CD14-positive monocyte (primary cell): ENCODE measurements at regions not wholly inside any gene's neighbourhood (a gene's known extent, or its start where the extent isn't known, plus 50 kb on each side); places are given as distances from the start of the nearest gene placed in this dataset.
"Not testable (repeated sequence)": the region's sequence is repeated elsewhere in the genome, so short reads cannot be mapped to it uniquely, and the experiment has no call there.

Source experiments
- DNase-seq, 3 donors: peaks; one replicate each; pipeline ENCODE4 v3.0.0-alpha.2; 2011 to 2022
- H2AFZ ChIP-seq: 2 replicates; pipeline ENCODE4 v1.6.0; 2012; ENCODE audit warnings: mild to moderate bottlenecking, low read depth, low read length, inconsistent platforms; ENCODE audit not compliant: insufficient read depth, poor library complexity, severe bottlenecking
- H3K27ac ChIP-seq, 2 donors: 1 replicate in 1 of 2; 2 replicates in 1 of 2; pipeline ENCODE4 v1.5.1; 2012 to 2013; ENCODE audit warnings: low read length in 2 of 2, control low read depth in 1 of 2, inconsistent platforms in 1 of 2, low read depth in 1 of 2, mild to moderate bottlenecking in 1 of 2
- H3K27me3 ChIP-seq, 2 donors: one replicate each; pipeline versions ENCODE4 v1.6.0 to v1.6.1; 2011 to 2013; ENCODE audit warnings: low read length in 2 of 2; ENCODE audit not compliant: control insufficient read depth in 2 of 2, insufficient read depth in 2 of 2
- H3K36me3 ChIP-seq, 2 donors: replicated peaks in 1 of 2; 1 replicate in 1 of 2; 2 replicates in 1 of 2; pipeline versions ENCODE4 v1.5.1 to v1.6.1; 2012 to 2013; ENCODE audit warnings: low read length in 2 of 2, control low read depth in 1 of 2, inconsistent platforms in 1 of 2, mild to moderate bottlenecking in 1 of 2; ENCODE audit not compliant: insufficient read depth in 2 of 2, control insufficient read depth in 1 of 2
- H3K4me1 ChIP-seq, 2 donors: 1 replicate in 1 of 2; 2 replicates in 1 of 2; pipeline versions ENCODE4 v1.5.1 to v1.6.1; 2012 to 2013; ENCODE audit warnings: low read length in 2 of 2, control low read depth in 1 of 2, inconsistent platforms in 1 of 2, mild to moderate bottlenecking in 1 of 2, moderate library complexity in 1 of 2; ENCODE audit not compliant: insufficient read depth in 2 of 2, control insufficient read depth in 1 of 2
- H3K4me2 ChIP-seq: replicated peaks from 2 replicates; pipeline ENCODE3; 2012; ENCODE audit warnings: low read length, moderate library complexity, mild to moderate bottlenecking; ENCODE audit not compliant: poor library complexity, severe bottlenecking; ENCODE audit errors: extremely low read depth
- H3K4me3 ChIP-seq, 3 experiments: fragments of 200-600 bp in 1 of 3; sonication (generic) in 1 of 3; replicated peaks in 1 of 3; 1 replicate in 2 of 3; 2 replicates in 1 of 3; pipeline ENCODE4 v1.5.1; 2011 to 2013; ENCODE audit warnings: low read length in 3 of 3, mild to moderate bottlenecking in 3 of 3, control low read depth in 2 of 3, low read depth in 2 of 3, inconsistent platforms in 1 of 3, moderate library complexity in 1 of 3
- H3K79me2 ChIP-seq: 2 replicates; pipeline ENCODE4 v1.6.0; 2012; ENCODE audit warnings: mild to moderate bottlenecking, control low read depth, inconsistent platforms, low read length, moderate library complexity; ENCODE audit not compliant: insufficient read depth
- H3K9ac ChIP-seq: 2 replicates; pipeline ENCODE4 v1.6.0; 2017; ENCODE audit warnings: low read length, mild to moderate bottlenecking; ENCODE audit not compliant: insufficient read depth, poor library complexity, severe bottlenecking
- H3K9me3 ChIP-seq, 2 donors: replicated peaks in 1 of 2; 1 replicate in 1 of 2; 2 replicates in 1 of 2; pipeline versions ENCODE4 v1.5.1 to v1.6.1; 2012 to 2013; ENCODE audit warnings: low read length in 2 of 2, control low read depth in 1 of 2; ENCODE audit not compliant: control insufficient read depth in 1 of 2, insufficient read depth in 1 of 2
- H4K20me1 ChIP-seq: 2 replicates; pipeline ENCODE4 v1.6.0; 2012; ENCODE audit warnings: mild to moderate bottlenecking, low read length, control low read depth, moderate library complexity; ENCODE audit not compliant: insufficient read depth
- H3K27ac Mint-ChIP-seq, 7 donors: one replicate each; pipeline ENCODE4 v1.8.0; 2020; ENCODE audit warnings: mild to moderate bottlenecking in 7 of 7, mixed read lengths in 7 of 7, moderate library complexity in 6 of 7, inconsistent platforms in 2 of 7
- H3K27me3 Mint-ChIP-seq, 3 donors: one replicate each; pipeline ENCODE4 v1.8.0; 2021 to 2022; ENCODE audit warnings: low read depth in 3 of 3, mild to moderate bottlenecking in 3 of 3, mixed read lengths in 3 of 3, moderate library complexity in 3 of 3, inconsistent platforms in 1 of 3
- H3K36me3 Mint-ChIP-seq, 2 donors: one replicate each; pipeline ENCODE4 v1.8.0; 2020; ENCODE audit warnings: mixed read lengths in 2 of 2, inconsistent platforms in 1 of 2, mild to moderate bottlenecking in 1 of 2
- H3K4me1 Mint-ChIP-seq: one replicate; pipeline ENCODE4 v1.8.0; 2020; ENCODE audit warnings: mild to moderate bottlenecking, mixed read lengths
- H3K4me3 Mint-ChIP-seq, 2 donors: one replicate each; pipeline ENCODE4 v1.8.0; 2020; ENCODE audit warnings: mild to moderate bottlenecking in 2 of 2, mixed read lengths in 2 of 2, moderate library complexity in 1 of 2
- H3K9me3 Mint-ChIP-seq, 7 donors: one replicate each; pipeline ENCODE4 v1.8.0; 2020 to 2022; ENCODE audit warnings: mixed read lengths in 7 of 7, mild to moderate bottlenecking in 6 of 7, moderate library complexity in 6 of 7, inconsistent platforms in 2 of 7
- WGBS: methylation state at CpG from one replicate; pipeline ENCODE4 v1.1.5; 2013; ENCODE audit warnings: missing lambda C conversion rate; ENCODE audit not compliant: insufficient coverage; 5-methylcytosine and 5-hydroxymethylcytosine counted together
- intact Hi-C, 2 donors: fragments of 100-400 bp; cut with micrococcal nuclease; formaldehyde crosslinking; loops; one replicate each; pipeline versions ENCODE4 v1.15.0 to v1.15.1; 2023
- TF ChIP-seq, protein P1 (sequence below): fragments of 200-600 bp; IDR thresholded peaks from one replicate; pipeline ENCODE4 v1.8.0; 2022; ENCODE audit warnings: antibody characterized with exemption, mild to moderate bottlenecking

DNA sequence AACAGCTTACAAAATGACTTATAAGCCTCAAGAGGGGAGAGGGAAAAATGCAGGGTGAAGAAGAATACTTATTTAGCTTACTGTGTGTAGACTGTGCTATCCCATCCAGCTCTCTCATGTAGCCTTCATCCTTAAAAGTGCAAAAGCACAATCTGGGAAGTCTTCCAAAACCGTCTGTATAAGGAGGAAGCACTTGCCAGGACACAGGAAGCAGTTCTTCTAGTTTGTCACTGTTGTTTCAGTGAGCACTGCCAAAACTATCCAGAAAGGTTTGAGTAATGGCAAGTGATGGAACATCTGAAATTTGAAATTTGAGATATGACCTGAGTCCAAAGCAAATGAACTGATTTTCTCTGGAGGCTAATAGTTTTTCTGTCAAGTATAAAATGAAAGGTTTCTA is 140.8 kb upstream of the ISL1 start:
- Histone ChIP-seq H3K4me2 (no peak overlapping the region), H3K4me3 (no peak overlapping the region), H3K9me3 (peaks cover 0 to 3% of the 10 kb centered on the region in 2 donors), H4K20me1 (no peaks in the 10 kb centered on the region), H3K4me1 (no peaks in the 10 kb centered on the region), H2AFZ (no peak overlapping the region), H3K36me3 (no peaks in the 10 kb centered on the region), H3K27me3 (no peaks in the 10 kb centered on the region), H3K9ac (no peak overlapping the region), H3K79me2 (no peaks in the 10 kb centered on the region), H3K27ac (no peak overlapping the region)
- intact Hi-C loops = no loop called here
- Mint-ChIP-seq H3K4me1 (no peaks in the 10 kb centered on the region), H3K4me3 (no peak overlapping the region), H3K9me3 (peaks cover 0 to 4% (median 3%) of the 10 kb centered on the region in 7 donors), H3K27ac (no peak overlapping the region), H3K27me3 (no peaks in the 10 kb centered on the region), H3K36me3 (no peaks in the 10 kb centered on the region)
- TF ChIP-seq, protein P1, sequence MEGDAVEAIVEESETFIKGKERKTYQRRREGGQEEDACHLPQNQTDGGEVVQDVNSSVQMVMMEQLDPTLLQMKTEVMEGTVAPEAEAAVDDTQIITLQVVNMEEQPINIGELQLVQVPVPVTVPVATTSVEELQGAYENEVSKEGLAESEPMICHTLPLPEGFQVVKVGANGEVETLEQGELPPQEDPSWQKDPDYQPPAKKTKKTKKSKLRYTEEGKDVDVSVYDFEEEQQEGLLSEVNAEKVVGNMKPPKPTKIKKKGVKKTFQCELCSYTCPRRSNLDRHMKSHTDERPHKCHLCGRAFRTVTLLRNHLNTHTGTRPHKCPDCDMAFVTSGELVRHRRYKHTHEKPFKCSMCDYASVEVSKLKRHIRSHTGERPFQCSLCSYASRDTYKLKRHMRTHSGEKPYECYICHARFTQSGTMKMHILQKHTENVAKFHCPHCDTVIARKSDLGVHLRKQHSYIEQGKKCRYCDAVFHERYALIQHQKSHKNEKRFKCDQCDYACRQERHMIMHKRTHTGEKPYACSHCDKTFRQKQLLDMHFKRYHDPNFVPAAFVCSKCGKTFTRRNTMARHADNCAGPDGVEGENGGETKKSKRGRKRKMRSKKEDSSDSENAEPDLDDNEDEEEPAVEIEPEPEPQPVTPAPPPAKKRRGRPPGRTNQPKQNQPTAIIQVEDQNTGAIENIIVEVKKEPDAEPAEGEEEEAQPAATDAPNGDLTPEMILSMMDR = no peak
- no peak for DNase-seq
- 40% methylated on average over 1 of the region's 1 CpG for WGBS

DNA sequence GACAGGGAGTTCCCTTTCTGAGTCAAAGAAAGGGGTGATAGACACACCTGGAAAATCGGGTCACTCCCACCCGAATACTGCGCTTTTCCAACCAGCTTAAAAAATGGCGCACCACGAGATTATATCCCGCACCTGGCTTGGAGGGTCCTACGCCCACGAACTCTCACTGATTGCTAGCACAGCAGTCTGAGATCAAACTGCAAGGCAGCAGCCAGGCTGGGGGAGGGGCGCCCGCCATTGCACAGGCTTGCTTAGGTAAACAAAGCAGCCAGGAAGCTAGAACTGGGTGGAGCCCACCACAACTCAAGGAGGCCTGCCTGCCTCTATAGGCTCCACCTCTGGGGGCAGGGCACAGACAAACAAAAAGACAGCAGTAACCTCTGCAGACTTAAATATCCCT is 132.3 kb upstream of the ISL1 start:
- H3K4me3 Mint-ChIP-seq, H3K79me2 ChIP-seq, H3K4me1 ChIP-seq, H3K36me3 ChIP-seq, H3K9ac ChIP-seq, H4K20me1 ChIP-seq, H3K4me2 ChIP-seq, H3K27ac Mint-ChIP-seq, DNase-seq, H3K4me1 Mint-ChIP-seq, H3K27me3 ChIP-seq, H3K36me3 Mint-ChIP-seq, H3K27me3 Mint-ChIP-seq, H2AFZ ChIP-seq, intact Hi-C loops, H3K4me3 ChIP-seq, H3K27ac ChIP-seq: not testable (repeated sequence)
- H3K9me3 ChIP-seq = peaks cover 10 to 11% of the 10 kb centered on the region in 2 donors
- H3K9me3 Mint-ChIP-seq = peaks cover 1 to 15% (median 8%) of the 10 kb centered on the region in 7 donors
- whole genome bisulfite sequencing = 69% methylated on average over 3 of the region's 10 CpGs
